Spleen (tissue), 7 donors: ENCODE measurements at regions not wholly inside any gene's neighbourhood (a gene's known extent, or its start where the extent isn't known, plus 50 kb on each side); places are given as distances from the start of the nearest gene placed in this dataset.

ENCODE experiments used
- POLR2A ChIP-seq, 3 donors: fragments of 450-650 bp; IDR thresholded peaks; one replicate each; pipeline ENCODE4 v1.5.1; 2017; ENCODE audit warnings: antibody characterized with exemption in 3 of 3, mild to moderate bottlenecking in 1 of 3
- TF ChIP-seq, protein P1 (sequence below), 11 experiments: fragments of 200-600 bp in 7 of 11; fragments of 450-650 bp in 4 of 11; sonication (generic) in 4 of 11; IDR thresholded peaks in 8 of 11; conservative IDR thresholded peaks in 3 of 11; 1 replicate in 7 of 11; 2 replicates in 4 of 11; pipeline versions ENCODE4 v1.4.0 to v1.8.0; 2016 to 2021; ENCODE audit warnings: antibody characterized with exemption in 11 of 11, inconsistent platforms in 4 of 11, mild to moderate bottlenecking in 1 of 11
- donor health status: DM: no; HTN: no; CAD: no; lungs with moderate emphysema.
- donor health status: DM: no; HTN: no; CAD: no.
- donor health status: DM: no; HTN: no; CAD: no.

DNA sequence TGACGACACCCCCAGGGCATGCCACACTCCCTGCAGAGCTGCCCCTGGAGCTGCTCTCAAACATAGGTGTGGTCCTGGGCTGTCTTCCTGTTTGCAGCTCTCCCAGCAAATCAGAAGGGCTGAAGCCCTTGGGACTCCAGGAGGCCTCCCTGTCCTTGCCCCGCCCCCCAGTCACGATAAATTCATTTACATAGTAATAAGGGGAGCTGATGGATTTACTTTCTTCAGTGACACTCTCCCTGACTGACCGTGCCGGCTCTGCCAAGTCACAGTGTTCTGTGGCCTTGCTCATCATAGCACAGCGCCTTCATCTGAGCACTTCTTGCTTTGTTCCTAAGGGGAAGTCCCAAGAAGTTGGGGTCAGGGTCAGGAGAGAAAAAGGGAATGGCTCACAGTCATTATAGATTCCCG, 121.4 kb downstream of the ENC1 start:
- TF ChIP-seq, protein P1, sequence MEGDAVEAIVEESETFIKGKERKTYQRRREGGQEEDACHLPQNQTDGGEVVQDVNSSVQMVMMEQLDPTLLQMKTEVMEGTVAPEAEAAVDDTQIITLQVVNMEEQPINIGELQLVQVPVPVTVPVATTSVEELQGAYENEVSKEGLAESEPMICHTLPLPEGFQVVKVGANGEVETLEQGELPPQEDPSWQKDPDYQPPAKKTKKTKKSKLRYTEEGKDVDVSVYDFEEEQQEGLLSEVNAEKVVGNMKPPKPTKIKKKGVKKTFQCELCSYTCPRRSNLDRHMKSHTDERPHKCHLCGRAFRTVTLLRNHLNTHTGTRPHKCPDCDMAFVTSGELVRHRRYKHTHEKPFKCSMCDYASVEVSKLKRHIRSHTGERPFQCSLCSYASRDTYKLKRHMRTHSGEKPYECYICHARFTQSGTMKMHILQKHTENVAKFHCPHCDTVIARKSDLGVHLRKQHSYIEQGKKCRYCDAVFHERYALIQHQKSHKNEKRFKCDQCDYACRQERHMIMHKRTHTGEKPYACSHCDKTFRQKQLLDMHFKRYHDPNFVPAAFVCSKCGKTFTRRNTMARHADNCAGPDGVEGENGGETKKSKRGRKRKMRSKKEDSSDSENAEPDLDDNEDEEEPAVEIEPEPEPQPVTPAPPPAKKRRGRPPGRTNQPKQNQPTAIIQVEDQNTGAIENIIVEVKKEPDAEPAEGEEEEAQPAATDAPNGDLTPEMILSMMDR (IDR thresholded peaks at IDR 0.05 in 8 of 11, conservative IDR thresholded peaks at IDR 0.05 in 3 of 11): no peak
- no peak for TF ChIP-seq POLR2A (IDR thresholded peaks at IDR 0.05)
